SJCRH30 (cell line): ENCODE measurements at regions not wholly inside any gene's neighbourhood (a gene's known extent, or its start where the extent isn't known, plus 50 kb on each side); places are given as distances from the start of the nearest gene placed in this dataset.
A peak's percentile ranks its signal among the peaks of the same experiment; 100 is the strongest.
"Not testable (repeated sequence)": the region's sequence is repeated elsewhere in the genome, so short reads cannot be mapped to it uniquely, and the experiment has no call there.

Source experiments
- DNase-seq, 2 experiments: peaks; one replicate each; pipeline ENCODE4 v3.0.0-alpha.2; 2015 to 2020
- H3K27ac ChIP-seq: fragments of 250-450 bp; sonication (Bioruptor Pico); 2 replicates; pipeline ENCODE4 v1.5.1; 2020; ENCODE audit warnings: mild to moderate bottlenecking, moderate library complexity
- H3K27me3 ChIP-seq: fragments of 250-450 bp; sonication (Bioruptor Pico); 2 replicates; pipeline ENCODE4 v1.5.1; 2020; ENCODE audit warnings: mild to moderate bottlenecking, moderate library complexity
- H3K36me3 ChIP-seq: fragments of 250-450 bp; sonication (Bioruptor Pico); 2 replicates; pipeline ENCODE4 v1.5.1; 2020; ENCODE audit warnings: mild to moderate bottlenecking, moderate library complexity
- H3K4me1 ChIP-seq: fragments of 250-450 bp; sonication (Bioruptor Pico); 2 replicates; pipeline ENCODE4 v1.5.1; 2020; ENCODE audit warnings: mild to moderate bottlenecking, moderate library complexity
- H3K4me3 ChIP-seq: fragments of 250-450 bp; sonication (Bioruptor Pico); 2 replicates; pipeline ENCODE4 v1.5.1; 2020; ENCODE audit warnings: mild to moderate bottlenecking, moderate library complexity
- H3K9me3 ChIP-seq: fragments of 250-450 bp; sonication (Bioruptor Pico); replicated peaks from 2 replicates; pipeline ENCODE4 v1.5.1; 2020; ENCODE audit warnings: mild to moderate bottlenecking, moderate library complexity

DNA sequence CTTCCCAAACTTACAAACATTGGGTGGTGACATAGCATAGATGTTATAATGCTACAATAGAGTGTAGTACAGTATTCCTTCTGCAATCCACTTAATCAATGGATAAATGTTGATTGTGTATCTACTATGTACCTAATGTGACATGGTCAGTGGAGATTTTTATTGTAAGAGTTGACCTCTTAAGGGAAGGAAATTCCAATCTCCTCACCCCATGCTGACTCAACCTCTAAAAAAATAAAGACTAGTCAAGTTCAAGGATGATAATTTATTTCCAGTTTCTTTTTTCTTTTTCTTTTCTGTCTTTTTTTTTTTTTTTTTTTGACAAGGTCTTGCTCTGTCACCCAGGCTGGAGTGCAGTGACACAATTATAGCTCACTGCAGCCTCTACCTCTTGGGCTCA, 206.5 kb upstream of the STS start:
- no peak overlapping the region for H3K27ac ChIP-seq
- H3K36me3 ChIP-seq, result no peaks in the 10 kb centered on the region
- H3K9me3 ChIP-seq, result no peaks in the 10 kb centered on the region
- no peak for DNase-seq
- no peaks in the 10 kb centered on the region for H3K4me1 ChIP-seq
- H3K27me3 ChIP-seq, result no peaks in the 10 kb centered on the region
- H3K4me3 ChIP-seq, result no peak overlapping the region

DNA sequence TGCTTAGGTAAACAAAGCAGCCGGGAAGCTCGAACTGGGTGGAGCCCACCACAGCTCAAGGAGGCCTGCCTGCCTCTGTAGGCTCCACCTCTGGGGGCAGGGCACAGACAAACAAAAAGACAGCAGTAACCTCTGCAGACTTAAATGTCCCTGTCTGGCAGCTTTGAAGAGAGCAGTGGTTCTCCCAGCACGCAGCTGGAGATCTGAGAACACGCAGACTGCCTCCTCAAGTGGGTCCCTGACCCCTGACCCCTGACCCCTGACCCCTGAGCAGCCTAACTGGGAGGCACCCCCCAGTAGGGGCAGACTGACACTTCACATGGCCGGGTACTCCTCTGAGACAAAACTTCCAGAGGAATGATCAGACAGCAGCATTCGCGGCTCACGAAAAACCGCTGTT, 214.6 kb upstream of the STS start:
- not testable (repeated sequence) for DNase-seq, H3K36me3 ChIP-seq, H3K27me3 ChIP-seq, H3K9me3 ChIP-seq, H3K4me1 ChIP-seq, H3K4me3 ChIP-seq, H3K27ac ChIP-seq

DNA sequence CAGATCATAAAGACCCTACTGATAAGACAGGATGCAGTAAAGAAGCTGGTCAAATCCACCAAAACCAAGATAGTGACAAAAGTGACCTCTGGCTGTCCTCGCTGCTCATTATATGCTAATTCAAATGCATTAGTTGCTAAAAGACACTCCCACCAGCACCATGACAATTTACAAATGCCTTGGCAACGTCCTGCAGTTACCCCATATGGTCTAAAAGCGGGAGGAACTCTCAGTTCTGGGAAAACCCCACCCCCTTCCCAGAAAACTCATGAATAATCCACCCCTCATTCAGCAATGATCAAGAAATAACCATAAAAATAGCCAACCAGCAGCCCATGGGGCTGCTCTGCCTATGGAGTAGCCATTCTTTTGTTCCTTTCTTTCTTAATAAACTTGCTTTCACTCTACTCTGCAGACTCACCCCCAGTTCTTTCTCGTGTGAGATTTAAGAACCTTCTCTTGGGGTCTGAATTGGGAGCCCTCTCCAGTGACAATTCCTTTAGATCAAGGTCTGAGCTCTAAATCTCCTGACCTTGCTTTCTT, 217.1 kb upstream of the STS start:
- H3K9me3 ChIP-seq, result no peaks in the 10 kb centered on the region
- no peak for DNase-seq
- H3K4me3 ChIP-seq, result no peak overlapping the region
- no peaks in the 10 kb centered on the region for H3K36me3 ChIP-seq
- H3K27ac ChIP-seq, result no peak overlapping the region
- H3K27me3 ChIP-seq, result no peaks in the 10 kb centered on the region
- no peaks in the 10 kb centered on the region for H3K4me1 ChIP-seq

DNA sequence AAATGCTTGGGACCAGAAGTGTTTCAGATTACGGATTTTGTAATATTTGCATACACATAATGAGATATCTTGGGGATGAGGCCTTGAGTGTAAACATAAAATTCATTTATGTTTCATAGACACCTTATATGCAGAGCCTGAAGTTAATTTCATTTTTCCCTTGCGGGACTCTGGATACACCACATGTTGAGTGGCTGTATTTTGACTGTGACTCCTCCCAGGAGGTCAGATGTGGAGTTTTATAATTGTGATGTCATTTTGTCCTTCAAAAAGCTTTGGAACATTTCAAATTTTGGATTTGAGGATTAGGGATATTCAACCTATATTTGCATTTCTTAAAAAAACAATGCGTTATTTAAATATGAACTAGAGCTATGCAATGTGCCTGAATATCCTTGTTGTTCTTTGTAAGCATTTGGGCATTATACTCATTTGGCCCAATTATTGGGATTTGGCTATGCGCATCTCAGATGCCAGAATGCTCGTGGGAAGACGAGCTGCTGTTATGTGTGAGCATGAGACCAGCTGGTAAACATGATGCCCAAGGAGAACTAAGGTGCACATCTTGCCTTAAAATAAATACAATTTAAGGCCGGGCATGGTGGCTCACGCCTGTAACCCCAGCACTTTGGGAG, 223.0 kb upstream of the STS start:
- no peaks in the 10 kb centered on the region for H3K4me1 ChIP-seq
- H3K9me3 ChIP-seq, result no peaks in the 10 kb centered on the region
- H3K36me3 ChIP-seq, result no peaks in the 10 kb centered on the region
- no peak overlapping the region for H3K4me3 ChIP-seq
- H3K27me3 ChIP-seq, result no peaks in the 10 kb centered on the region
- no peak for DNase-seq
- no peak overlapping the region for H3K27ac ChIP-seq

DNA sequence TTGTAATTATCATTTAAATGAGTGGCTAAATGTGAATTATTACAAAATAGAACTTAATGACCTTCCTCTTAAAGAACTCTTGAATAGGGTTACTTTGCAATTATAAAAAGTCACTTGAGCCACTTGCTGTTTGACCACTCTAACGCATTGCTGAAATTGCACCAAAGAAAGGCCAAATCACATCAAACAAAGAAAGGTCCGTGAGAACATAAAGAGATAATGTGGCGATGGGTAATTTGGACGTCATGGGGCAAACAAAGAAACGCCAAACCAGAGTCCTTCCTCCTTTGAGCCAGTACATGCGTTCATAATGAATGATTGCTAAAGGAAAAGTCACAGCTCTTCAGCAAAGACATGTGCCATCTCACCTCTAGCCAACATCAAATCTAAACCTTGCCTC, 229.8 kb upstream of the STS start:
- no peak for DNase-seq
- no peaks in the 10 kb centered on the region for H3K4me1 ChIP-seq
- H3K4me3 ChIP-seq, result no peak overlapping the region
- H3K9me3 ChIP-seq, result no peaks in the 10 kb centered on the region
- H3K27me3 ChIP-seq, result no peaks in the 10 kb centered on the region
- no peak overlapping the region for H3K27ac ChIP-seq
- no peaks in the 10 kb centered on the region for H3K36me3 ChIP-seq

- no peak for DNase-seq
- H3K27me3 ChIP-seq, result no peaks in the 10 kb centered on the region
- H3K4me3 ChIP-seq, result no peak overlapping the region
- no peaks in the 10 kb centered on the region for H3K4me1 ChIP-seq
- H3K27ac ChIP-seq, result no peak overlapping the region
- no peaks in the 10 kb centered on the region for H3K9me3 ChIP-seq
- H3K36me3 ChIP-seq, result no peaks in the 10 kb centered on the region
These were observed 237.3 kb upstream of the STS start for GRCh38 chrX:6910218-6910617.

DNA sequence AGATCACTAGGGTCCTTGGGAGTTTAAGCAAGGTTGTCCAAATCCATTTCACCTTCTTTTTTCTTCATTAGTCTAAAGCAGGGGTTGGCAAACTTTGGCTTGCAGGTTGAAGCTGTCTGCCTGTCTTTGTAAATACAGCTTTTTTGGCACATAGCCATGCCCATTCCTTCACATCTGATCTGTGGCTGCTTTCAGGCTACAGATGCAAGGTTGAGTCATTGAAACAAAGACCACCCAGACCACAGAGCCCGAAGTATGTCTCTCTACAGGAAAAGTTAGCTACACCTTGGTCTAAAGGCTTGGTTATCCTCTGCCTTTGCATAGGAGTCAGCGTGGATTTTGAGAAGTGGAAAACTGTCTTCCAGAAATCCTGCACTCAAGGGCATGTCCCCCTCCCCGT, 238.1 kb upstream of the STS start:
- Histone ChIP-seq H3K36me3 (no peaks in the 10 kb centered on the region), H3K4me1 (no peaks in the 10 kb centered on the region), H3K9me3 (no peaks in the 10 kb centered on the region), H3K4me3 (no peak overlapping the region), H3K27me3 (no peaks in the 10 kb centered on the region), H3K27ac (no peak overlapping the region)
- DNase-seq, result no peak

DNA sequence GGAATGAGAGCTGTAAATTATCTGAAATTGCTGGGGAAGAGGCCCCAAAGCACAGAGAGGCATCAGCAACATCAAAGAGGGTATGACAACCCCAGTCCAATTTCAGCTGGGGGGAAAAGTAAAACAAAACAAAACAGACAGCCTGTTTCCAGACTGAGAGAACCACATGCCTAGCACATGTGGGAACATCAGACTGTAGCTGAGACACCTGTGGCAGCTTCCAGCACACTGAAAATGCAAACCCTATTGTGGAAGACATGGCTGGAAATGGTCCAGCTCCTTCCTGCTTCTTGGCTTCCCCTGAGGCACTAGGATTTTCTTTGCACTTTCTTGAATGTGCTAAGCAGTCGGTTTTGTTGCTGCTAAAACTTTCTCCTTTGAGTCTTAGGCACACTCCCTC, 240.9 kb upstream of the STS start:
- no peak overlapping the region for H3K4me3 ChIP-seq
- no peaks in the 10 kb centered on the region for H3K4me1 ChIP-seq
- H3K27ac ChIP-seq, result no peak overlapping the region
- no peaks in the 10 kb centered on the region for H3K27me3 ChIP-seq
- DNase-seq, result no peak
- H3K36me3 ChIP-seq, result no peaks in the 10 kb centered on the region
- H3K9me3 ChIP-seq, result no peaks in the 10 kb centered on the region

GRCh38 chrX:6904156-6904555, 243.4 kb upstream of the STS start:
- H3K4me3 ChIP-seq, result no peak overlapping the region
- H3K4me1 ChIP-seq, result no peaks in the 10 kb centered on the region
- peak; percentile 6 to 35 for DNase-seq
- no peaks in the 10 kb centered on the region for H3K36me3 ChIP-seq
- no peaks in the 10 kb centered on the region for H3K9me3 ChIP-seq
- no peaks in the 10 kb centered on the region for H3K27me3 ChIP-seq
- H3K27ac ChIP-seq, result no peak overlapping the region

GRCh38 chrX:6898371-6898770, 249.1 kb upstream of the STS start:
- H3K4me1 ChIP-seq, result no peaks in the 10 kb centered on the region
- no peaks in the 10 kb centered on the region for H3K27me3 ChIP-seq
- no peak overlapping the region for H3K27ac ChIP-seq
- no peaks in the 10 kb centered on the region for H3K9me3 ChIP-seq
- H3K36me3 ChIP-seq, result no peaks in the 10 kb centered on the region
- no peak for DNase-seq
- H3K4me3 ChIP-seq, result no peak overlapping the region

GRCh38 chrX:6891404-6891803, 256.1 kb upstream of the STS start:
- no peak for DNase-seq
- Histone ChIP-seq H3K27me3 (no peaks in the 10 kb centered on the region), H3K4me1 (no peaks in the 10 kb centered on the region)

DNA sequence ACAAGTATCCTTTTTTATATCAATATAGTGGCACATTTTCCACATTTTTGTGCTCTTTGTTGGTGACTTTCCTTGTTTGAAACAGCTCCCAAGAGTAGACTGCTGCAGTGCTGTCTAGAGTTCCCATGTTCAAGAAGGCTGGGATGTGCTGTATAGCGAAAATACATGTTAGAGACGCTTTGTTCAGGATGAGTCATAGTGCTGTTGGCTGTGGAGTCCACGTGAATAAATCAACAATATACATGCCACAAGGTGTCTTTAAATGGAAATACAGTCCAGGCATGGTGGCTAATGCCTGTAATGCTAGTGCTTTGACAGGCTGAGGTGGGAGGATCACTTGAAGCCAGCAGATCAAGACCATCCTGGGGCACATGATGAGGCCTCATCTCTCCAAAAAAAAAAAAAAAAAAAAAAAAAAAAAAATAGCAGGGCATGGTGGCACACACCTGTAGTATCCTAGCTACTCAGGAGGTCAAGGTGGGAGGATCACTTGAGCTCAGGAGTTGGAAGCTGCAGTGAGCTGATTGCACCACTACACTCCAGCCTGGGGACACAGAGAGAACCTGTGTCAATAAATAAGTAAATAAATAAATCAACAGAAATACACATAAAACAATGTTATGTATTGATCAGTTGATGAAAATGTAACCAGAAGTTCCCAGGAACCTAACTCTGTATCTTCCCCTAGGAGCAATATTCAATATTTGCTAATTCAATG, 256.8 kb upstream of the STS start:
- Histone ChIP-seq H3K27ac (no peak overlapping the region), H3K27me3 (no peaks in the 10 kb centered on the region), H3K9me3 (no peaks in the 10 kb centered on the region), H3K4me1 (peaks cover under 1% of the 10 kb centered on the region; the same call in 1 of the 2 replicates), H3K36me3 (no peaks in the 10 kb centered on the region), H3K4me3 (no peak overlapping the region)
- no peak for DNase-seq

More at GRCh38 chrX:6891404-6891803, 256.1 kb upstream of the STS start:
- no peaks in the 10 kb centered on the region for H3K36me3 ChIP-seq
- no peak overlapping the region for H3K27ac ChIP-seq
- no peak overlapping the region for H3K4me3 ChIP-seq
- H3K9me3 ChIP-seq, result no peaks in the 10 kb centered on the region

GRCh38 chrX:6885909-6886308, 261.6 kb upstream of the STS start:
- no peaks in the 10 kb centered on the region for H3K27me3 ChIP-seq
- no peak overlapping the region for H3K27ac ChIP-seq
- no peaks in the 10 kb centered on the region for H3K36me3 ChIP-seq
- H3K9me3 ChIP-seq, result no peaks in the 10 kb centered on the region
- H3K4me3 ChIP-seq, result no peak overlapping the region
- no peak for DNase-seq
- H3K4me1 ChIP-seq, result peaks cover 7% of the 10 kb centered on the region

DNA sequence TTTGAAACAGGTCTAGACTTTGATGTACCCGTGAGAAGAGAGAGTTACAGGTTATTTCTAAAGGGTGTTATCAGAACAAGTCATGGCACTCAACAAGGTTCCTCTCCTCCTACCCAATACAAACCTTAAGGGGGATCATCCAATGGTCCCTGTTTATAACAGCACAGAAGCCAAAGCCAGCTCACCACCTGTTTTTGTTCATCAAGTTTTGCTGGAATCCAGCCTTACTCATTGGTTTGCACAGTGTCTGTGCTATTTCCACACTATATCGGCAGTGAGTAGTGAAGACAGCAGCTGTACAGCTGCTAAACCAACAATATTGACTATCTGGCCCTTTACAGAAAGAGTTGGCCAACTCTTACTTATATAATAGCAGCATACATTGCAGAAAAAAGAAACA, 262.1 kb upstream of the STS start:
- no peak overlapping the region for H3K27ac ChIP-seq
- H3K4me3 ChIP-seq, result no peak overlapping the region
- H3K27me3 ChIP-seq, result no peaks in the 10 kb centered on the region
- DNase-seq, result peak; percentile 27 to 71
- peaks cover 7% of the 10 kb centered on the region for H3K4me1 ChIP-seq
- no peaks in the 10 kb centered on the region for H3K9me3 ChIP-seq
- no peaks in the 10 kb centered on the region for H3K36me3 ChIP-seq

DNA sequence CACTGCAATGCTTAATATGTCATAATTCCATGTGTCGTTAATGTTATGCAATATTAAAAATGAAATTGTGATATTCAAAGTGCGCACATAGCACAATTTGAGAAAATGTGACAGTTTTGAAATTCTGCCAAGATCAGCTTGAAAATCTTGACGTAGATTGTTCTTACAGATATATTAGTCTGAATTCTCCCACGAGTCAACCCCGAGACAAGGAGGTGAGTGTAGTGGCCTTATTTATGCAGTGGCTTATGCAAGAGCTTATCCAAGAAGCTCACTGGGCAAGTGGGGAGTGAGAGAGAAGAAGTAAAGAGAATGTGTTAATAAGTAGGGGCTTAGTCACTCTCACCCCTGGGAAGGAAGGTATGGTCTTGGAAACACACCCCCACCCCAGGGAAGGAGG, 286.1 kb upstream of the STS start:
- DNase-seq, result no peak
- no peaks in the 10 kb centered on the region for H3K36me3 ChIP-seq
- H3K27ac ChIP-seq, result no peak overlapping the region
- no peaks in the 10 kb centered on the region for H3K4me1 ChIP-seq
- no peaks in the 10 kb centered on the region for H3K9me3 ChIP-seq
- H3K4me3 ChIP-seq, result no peak overlapping the region
- no peaks in the 10 kb centered on the region for H3K27me3 ChIP-seq

DNA sequence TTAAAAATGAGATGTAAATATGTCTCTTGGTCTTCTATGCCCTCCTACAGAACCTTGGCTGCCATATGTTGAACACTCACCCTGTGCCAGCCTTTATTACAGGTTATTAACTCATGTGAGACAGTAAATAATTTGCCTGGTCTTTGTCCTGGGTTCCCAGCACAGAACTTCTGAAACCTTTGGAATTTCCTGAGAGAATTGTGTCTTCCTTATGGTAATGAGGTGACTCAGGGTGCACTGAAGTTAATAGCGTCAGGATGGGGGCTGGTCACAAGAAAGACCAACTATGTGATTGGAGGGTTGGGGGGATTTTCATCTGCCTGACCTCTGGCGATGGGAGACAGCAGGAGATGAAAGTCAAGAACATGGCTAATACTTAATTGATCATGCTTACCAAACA, 289.8 kb upstream of the STS start:
- Histone ChIP-seq H3K36me3 (no peaks in the 10 kb centered on the region), H3K27me3 (no peaks in the 10 kb centered on the region), H3K4me1 (no peaks in the 10 kb centered on the region), H3K9me3 (no peaks in the 10 kb centered on the region), H3K27ac (no peak overlapping the region), H3K4me3 (no peak overlapping the region)
- no peak for DNase-seq
